SIG-M5 (cell line): ENCODE measurements at regions not wholly inside any gene's neighbourhood (a gene's known extent, or its start where the extent isn't known, plus 50 kb on each side); places are given as distances from the start of the nearest gene placed in this dataset.
"Not testable (repeated sequence)": the region's sequence is repeated elsewhere in the genome, so short reads cannot be mapped to it uniquely, and the experiment has no call there.

Experiments
- DNase-seq: peaks from one replicate; lab custom pipeline; 2025; lab: John Stamatoyannopoulos, UW

GRCh38 chr3:159458010-159458409 lies 530.6 kb upstream of the IL12A start:
- DNase-seq: no peak

- no peak for DNase-seq
Observed at GRCh38 chr3:159458982-159459381, 529.7 kb upstream of the IL12A start.

- no peak for DNase-seq
Observed at GRCh38 chr3:159472611-159473010, 516.0 kb upstream of the IL12A start.

GRCh38 chr3:159473206-159473605 lies 515.4 kb upstream of the IL12A start:
- no peak for DNase-seq

- DNase-seq: no peak
Observed at GRCh38 chr3:159480046-159480445, 508.6 kb upstream of the IL12A start.

- DNase-seq: no peak
Observed at GRCh38 chr3:159482241-159482993, 506.2 kb upstream of the IL12A start.

- no peak for DNase-seq
Observed at GRCh38 chr3:159482994-159483367, 505.7 kb upstream of the IL12A start.

GRCh38 chr3:159486580-159486979 lies 502.1 kb upstream of the IL12A start:
- DNase-seq: no peak

GRCh38 chr3:159487304-159487703 lies 501.3 kb upstream of the IL12A start:
- DNase-seq: no peak

- DNase-seq: no peak
Observed at GRCh38 chr3:159488602-159489001, 500.0 kb upstream of the IL12A start.

- DNase-seq: no peak
Observed at GRCh38 chr3:159497361-159497760, 491.3 kb upstream of the IL12A start.

GRCh38 chr3:159499031-159499793 lies 489.4 kb upstream of the IL12A start:
- no peak for DNase-seq

- no peak for DNase-seq
Observed at GRCh38 chr3:159501029-159501428, 487.6 kb upstream of the IL12A start.

- no peak for DNase-seq
Observed at GRCh38 chr3:159502986-159503385, 485.6 kb upstream of the IL12A start.

- not testable (repeated sequence) for DNase-seq
Observed at GRCh38 chr3:159510988-159511387, 477.6 kb upstream of the IL12A start.

GRCh38 chr3:159513444-159513843 lies 475.2 kb upstream of the IL12A start:
- DNase-seq: no peak

- no peak for DNase-seq
Observed at GRCh38 chr3:159513867-159514380, 474.7 kb upstream of the IL12A start.

GRCh38 chr3:159517105-159517504 lies 471.5 kb upstream of the IL12A start:
- DNase-seq: no peak

- no peak for DNase-seq
Observed at GRCh38 chr3:159520638-159521037, 468.0 kb upstream of the IL12A start.

GRCh38 chr3:159522276-159522675 lies 466.4 kb upstream of the IL12A start:
- no peak for DNase-seq

- no peak for DNase-seq
Observed at GRCh38 chr3:159528251-159528895, 460.3 kb upstream of the IL12A start.

GRCh38 chr3:159532577-159532976 lies 456.1 kb upstream of the IL12A start:
- no peak for DNase-seq

- DNase-seq: no peak
Observed at GRCh38 chr3:159534496-159534895, 454.1 kb upstream of the IL12A start.
